Spleen (tissue), 11 donors: ENCODE measurements at regions not wholly inside any gene's neighbourhood (a gene's known extent, or its start where the extent isn't known, plus 50 kb on each side); places are given as distances from the start of the nearest gene placed in this dataset.

Experiments used
- DNase-seq: peaks from one replicate; pipeline ENCODE4 v3.0.0-alpha.2; 2020
- H3K27ac ChIP-seq, 8 donors: fragments of 200-600 bp; sonication (generic) in 7 of 8; 1 replicate in 4 of 8; 2 replicates in 4 of 8; pipeline versions ENCODE4 v1.5.0 to v1.8.0; 2016 to 2021; ENCODE audit warnings: inconsistent platforms in 4 of 8, mild to moderate bottlenecking in 4 of 8, moderate library complexity in 1 of 8
- H3K27me3 ChIP-seq, 7 donors: fragments of 200-600 bp; sonication (generic) in 6 of 7; replicated peaks in 1 of 7; 1 replicate in 4 of 7; 2 replicates in 3 of 7; pipeline versions ENCODE4 v1.5.0 to v1.8.0; 2016 to 2021; ENCODE audit warnings: inconsistent platforms in 3 of 7, mild to moderate bottlenecking in 1 of 7
- H3K36me3 ChIP-seq, 6 donors: fragments of 200-600 bp; sonication (generic) in 5 of 6; 1 replicate in 4 of 6; 2 replicates in 2 of 6; pipeline versions ENCODE4 v1.5.0 to v1.8.0; 2016 to 2021; ENCODE audit warnings: inconsistent platforms in 2 of 6
- H3K4me1 ChIP-seq, 6 donors: fragments of 200-600 bp; sonication (generic) in 5 of 6; 1 replicate in 3 of 6; 2 replicates in 3 of 6; pipeline versions ENCODE4 v1.5.0 to v1.8.0; 2016 to 2021; ENCODE audit warnings: inconsistent platforms in 3 of 6
- H3K4me3 ChIP-seq, 8 donors: fragments of 200-600 bp; sonication (generic) in 7 of 8; 1 replicate in 4 of 8; 2 replicates in 4 of 8; pipeline versions ENCODE4 v1.5.0 to v1.8.0; 2016 to 2021; ENCODE audit warnings: inconsistent platforms in 4 of 8, mild to moderate bottlenecking in 4 of 8, moderate library complexity in 2 of 8
- H3K9me3 ChIP-seq, 8 donors: fragments of 200-600 bp; sonication (generic) in 7 of 8; 1 replicate in 4 of 8; 2 replicates in 4 of 8; pipeline versions ENCODE4 v1.5.0 to v1.8.0; 2016 to 2021; ENCODE audit warnings: inconsistent platforms in 4 of 8
- POLR2A ChIP-seq, 3 donors: fragments of 450-650 bp; IDR thresholded peaks; one replicate each; pipeline ENCODE4 v1.5.1; 2017; ENCODE audit warnings: antibody characterized with exemption in 3 of 3, mild to moderate bottlenecking in 1 of 3
- POLR2AphosphoS5 ChIP-seq, 3 donors: sonication (generic); formaldehyde crosslinking; IDR thresholded peaks; one replicate each; pipeline ENCODE4 v1.5.1; 2017; ENCODE audit warnings: antibody characterized with exemption in 3 of 3
- WGBS, 5 donors: extraction: QIAGEN DNeasy Blood & Tissue Kit in 3 of 5; methylation state at CpG; one replicate each; pipeline versions ENCODE4 v1.1.5 to v1.1.7; 2013 to 2018; 5-methylcytosine and 5-hydroxymethylcytosine counted together
- intact Hi-C: fragments of 100-400 bp; cut with DNase I; formaldehyde crosslinking; loops from one replicate; pipeline ENCODE4 v1.15.0; 2023; ENCODE audit warnings: low total_unique reads
- TF ChIP-seq, protein P1 (sequence below), 11 experiments: fragments of 200-600 bp in 7 of 11; fragments of 450-650 bp in 4 of 11; sonication (generic) in 4 of 11; IDR thresholded peaks in 8 of 11; conservative IDR thresholded peaks in 3 of 11; 1 replicate in 7 of 11; 2 replicates in 4 of 11; pipeline versions ENCODE4 v1.4.0 to v1.8.0; 2016 to 2021; ENCODE audit warnings: antibody characterized with exemption in 11 of 11, inconsistent platforms in 4 of 11, mild to moderate bottlenecking in 1 of 11
- donor health status: healthy with polysubstance abuse.
- donor health status: DM: no; HTN: no; CAD: no; lungs with moderate emphysema.
- donor health status: DM: no; HTN: no; CAD: no.
- donor health status: Bipolar disorder and iron deficiency.
- donor health status: healthy.
- donor health status: DM: no; HTN: no; CAD: no.
- donor health status: DM: yes; HTN: yes; CAD: no.

DNA sequence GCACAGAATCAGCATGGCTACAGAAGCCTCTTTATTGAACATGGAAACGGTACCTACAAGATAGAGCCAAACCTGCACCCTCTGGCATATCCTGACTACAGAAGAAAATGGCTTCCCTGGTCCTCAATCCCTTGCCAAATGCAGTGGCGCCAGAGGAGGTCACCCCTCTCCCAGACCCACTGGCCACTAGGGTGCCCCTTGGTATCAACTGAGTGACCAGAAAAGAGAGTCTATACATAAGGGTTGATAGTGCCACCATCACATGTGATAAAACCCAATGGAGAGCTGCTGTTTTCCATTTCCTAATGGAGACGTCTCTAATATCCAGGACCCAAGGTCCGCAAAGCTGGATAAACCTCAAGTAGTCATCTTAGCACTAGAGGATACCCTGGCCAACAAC lies 52.7 kb upstream of the ALK start:
- TF ChIP-seq POLR2AphosphoS5 (IDR thresholded peaks at IDR 0.05): no peak
- TF ChIP-seq, protein P1, sequence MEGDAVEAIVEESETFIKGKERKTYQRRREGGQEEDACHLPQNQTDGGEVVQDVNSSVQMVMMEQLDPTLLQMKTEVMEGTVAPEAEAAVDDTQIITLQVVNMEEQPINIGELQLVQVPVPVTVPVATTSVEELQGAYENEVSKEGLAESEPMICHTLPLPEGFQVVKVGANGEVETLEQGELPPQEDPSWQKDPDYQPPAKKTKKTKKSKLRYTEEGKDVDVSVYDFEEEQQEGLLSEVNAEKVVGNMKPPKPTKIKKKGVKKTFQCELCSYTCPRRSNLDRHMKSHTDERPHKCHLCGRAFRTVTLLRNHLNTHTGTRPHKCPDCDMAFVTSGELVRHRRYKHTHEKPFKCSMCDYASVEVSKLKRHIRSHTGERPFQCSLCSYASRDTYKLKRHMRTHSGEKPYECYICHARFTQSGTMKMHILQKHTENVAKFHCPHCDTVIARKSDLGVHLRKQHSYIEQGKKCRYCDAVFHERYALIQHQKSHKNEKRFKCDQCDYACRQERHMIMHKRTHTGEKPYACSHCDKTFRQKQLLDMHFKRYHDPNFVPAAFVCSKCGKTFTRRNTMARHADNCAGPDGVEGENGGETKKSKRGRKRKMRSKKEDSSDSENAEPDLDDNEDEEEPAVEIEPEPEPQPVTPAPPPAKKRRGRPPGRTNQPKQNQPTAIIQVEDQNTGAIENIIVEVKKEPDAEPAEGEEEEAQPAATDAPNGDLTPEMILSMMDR (IDR thresholded peaks at IDR 0.05 in 8 of 11, conservative IDR thresholded peaks at IDR 0.05 in 3 of 11): no peak
- TF ChIP-seq POLR2A (IDR thresholded peaks at IDR 0.05): no peak
- WGBS, 5 donors: 83 to 94% (median 88%) methylated on average over 3 to 4 of the region's 4 CpGs
- no peaks in the 10 kb centered on the region for H3K9me3 ChIP-seq
- H3K4me3 ChIP-seq: no peak overlapping the region
- DNase-seq: no peak
- intact Hi-C loops: no loop called here
- H3K27ac ChIP-seq: no peak overlapping the region
- H3K4me1 ChIP-seq: no peaks in the 10 kb centered on the region
- no peaks in the 10 kb centered on the region for H3K36me3 ChIP-seq
- H3K27me3 ChIP-seq: peaks cover 0 to 19% (median 0%) of the 10 kb centered on the region in 7 donors

DNA sequence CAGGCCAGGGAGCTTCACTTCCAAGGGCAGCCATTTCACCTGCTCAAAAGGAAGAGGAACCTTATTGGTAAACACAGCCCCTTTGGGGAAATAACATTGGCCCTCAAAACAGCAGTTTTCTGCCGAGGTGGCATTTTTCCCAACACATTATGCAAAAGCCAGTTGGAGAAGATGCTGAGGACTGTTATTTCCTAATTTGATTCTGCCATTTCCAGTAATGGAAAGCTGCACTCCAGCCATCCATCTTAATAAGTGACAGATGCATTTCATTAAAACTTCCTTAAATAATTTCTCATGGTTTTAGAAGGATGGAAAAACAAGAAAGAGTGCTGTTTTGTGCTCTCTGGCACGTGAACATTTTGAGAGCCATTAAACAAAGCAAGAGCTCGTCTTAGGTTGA lies 55.9 kb upstream of the ALK start:
- WGBS, 5 donors: 46 to 66% (median 57%) methylated on average over 3 of the region's 3 CpGs
- Histone ChIP-seq H3K4me1 (no peaks in the 10 kb centered on the region), H3K9me3 (no peaks in the 10 kb centered on the region), H3K27me3 (peaks cover 0 to 6% (median 0%) of the 10 kb centered on the region in 7 donors), H3K4me3 (no peak overlapping the region), H3K27ac (no peak overlapping the region), H3K36me3 (no peaks in the 10 kb centered on the region)
- TF ChIP-seq, protein P1 (IDR thresholded peaks at IDR 0.05 in 8 of 11, conservative IDR thresholded peaks at IDR 0.05 in 3 of 11): no peak
- no peak for TF ChIP-seq POLR2A (IDR thresholded peaks at IDR 0.05)
- no peak for TF ChIP-seq POLR2AphosphoS5 (IDR thresholded peaks at IDR 0.05)
- no peak for DNase-seq
- intact Hi-C loops: no loop called here

DNA sequence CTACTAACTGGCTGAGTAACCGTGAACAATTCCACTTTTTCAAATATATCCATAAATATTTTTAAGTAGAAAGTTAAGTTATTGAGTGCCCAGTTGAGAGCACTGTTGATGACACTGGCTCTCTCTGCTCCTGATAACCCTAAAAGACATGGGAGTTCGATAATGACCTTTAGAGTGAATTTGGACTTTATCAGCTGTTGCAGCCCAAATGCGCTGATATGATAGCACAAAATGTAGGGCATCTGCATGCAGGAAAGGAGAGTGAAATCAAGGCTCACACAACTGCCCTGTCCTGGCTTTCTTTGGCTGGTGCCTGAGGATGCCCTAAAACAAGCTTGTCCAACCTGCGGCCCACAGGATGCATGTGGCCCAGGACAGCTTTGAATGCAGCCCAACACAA lies 60.0 kb upstream of the ALK start:
- Histone ChIP-seq H3K4me3 (no peak overlapping the region), H3K36me3 (no peaks in the 10 kb centered on the region), H3K27me3 (peaks cover 0 to 6% (median 0%) of the 10 kb centered on the region in 7 donors), H3K4me1 (no peaks in the 10 kb centered on the region), H3K27ac (no peak overlapping the region), H3K9me3 (no peaks in the 10 kb centered on the region)
- DNase-seq: no peak
- WGBS, 5 donors: 90 to 97% (median 92%) methylated on average over 4 of the region's 4 CpGs
- intact Hi-C loops: no loop called here
- TF ChIP-seq, protein P1 (IDR thresholded peaks at IDR 0.05 in 8 of 11, conservative IDR thresholded peaks at IDR 0.05 in 3 of 11): no peak
- no peak for TF ChIP-seq POLR2A (IDR thresholded peaks at IDR 0.05)
- no peak for TF ChIP-seq POLR2AphosphoS5 (IDR thresholded peaks at IDR 0.05)

DNA sequence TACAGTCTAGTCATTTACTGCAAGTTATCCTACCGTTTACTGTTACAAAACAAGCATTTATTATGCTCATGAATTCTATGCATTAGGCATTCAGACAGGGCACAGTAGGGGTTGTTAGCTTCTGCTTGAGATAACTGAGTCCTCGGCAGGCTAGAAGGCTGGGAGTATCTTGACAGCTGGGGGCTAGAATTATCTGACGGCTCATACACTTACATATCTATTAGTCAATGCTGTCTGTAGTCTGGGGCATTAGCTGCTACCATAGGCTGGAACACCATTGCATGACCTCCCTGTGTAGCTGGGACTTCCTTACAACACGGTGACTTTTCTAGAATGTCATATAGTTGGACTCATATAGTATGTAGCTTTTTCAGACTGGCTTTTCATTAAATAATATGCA lies 61.9 kb upstream of the ALK start:
- no peak for DNase-seq
- Histone ChIP-seq H3K36me3 (no peaks in the 10 kb centered on the region), H3K4me3 (no peak overlapping the region), H3K9me3 (no peaks in the 10 kb centered on the region), H3K4me1 (no peaks in the 10 kb centered on the region), H3K27ac (no peak overlapping the region), H3K27me3 (peaks cover 0 to 6% (median 0%) of the 10 kb centered on the region in 7 donors)
- 71 to 86% (median 76%) methylated on average over 4 of the region's 4 CpGs for WGBS, 5 donors
- TF ChIP-seq POLR2AphosphoS5 (IDR thresholded peaks at IDR 0.05) (no peak), POLR2A (IDR thresholded peaks at IDR 0.05) (no peak)
- intact Hi-C loops: no loop called here

DNA sequence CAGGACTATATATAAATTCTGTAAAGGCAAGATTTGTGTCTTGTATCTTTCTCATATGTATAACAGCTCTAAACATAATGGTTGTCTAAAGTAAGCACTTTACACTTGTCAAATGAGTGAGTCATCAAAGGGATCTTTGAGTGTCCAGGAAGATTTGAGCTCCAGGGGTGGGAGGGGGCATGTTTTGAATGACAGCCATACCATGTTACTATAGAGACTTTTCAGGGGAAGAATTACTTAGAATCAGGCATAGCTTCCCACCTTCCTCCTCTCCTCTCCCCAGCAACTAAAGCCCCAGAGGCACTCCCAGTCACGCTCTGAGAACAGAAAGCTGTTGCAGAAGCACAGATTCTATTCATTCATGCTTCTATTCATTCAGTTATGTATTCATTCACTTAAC lies 65.8 kb upstream of the ALK start:
- TF ChIP-seq POLR2A (IDR thresholded peaks at IDR 0.05) (no peak), POLR2AphosphoS5 (IDR thresholded peaks at IDR 0.05) (no peak)
- TF ChIP-seq, protein P1 (IDR thresholded peaks at IDR 0.05 in 8 of 11, conservative IDR thresholded peaks at IDR 0.05 in 3 of 11): no peak
- no peaks in the 10 kb centered on the region for H3K9me3 ChIP-seq
- intact Hi-C loops: no loop called here
- H3K4me3 ChIP-seq: no peak overlapping the region
- H3K4me1 ChIP-seq: no peaks in the 10 kb centered on the region
- WGBS, 5 donors: 74 to 87% (median 80%) methylated on average over 1 of the region's 1 CpG
- peaks cover 0 to 11% (median 0%) of the 10 kb centered on the region in 7 donors for H3K27me3 ChIP-seq
- no peaks in the 10 kb centered on the region for H3K36me3 ChIP-seq
- no peak for DNase-seq
- no peak overlapping the region for H3K27ac ChIP-seq
